Activated gamma-delta T cell treated with anti-CD3 and anti-CD28 coated beads, Interleukin-2, amount 50 U/mL, for 16 hours (primary cell): ENCODE measurements at regions not wholly inside any gene's neighbourhood (a gene's known extent, or its start where the extent isn't known, plus 50 kb on each side); places are given as distances from the start of the nearest gene placed in this dataset.

Source experiments
- DNase-seq: peaks from one replicate; pipeline ENCODE4 v3.0.0-alpha.2; 2020; ENCODE audit warnings: low read depth

GRCh38 chr17:79444198-79444597, 166.7 kb downstream of the RBFOX3 start:
- DNase-seq: no peak

- no peak for DNase-seq
Observed at GRCh38 chr17:79443026-79443425, 167.8 kb downstream of the RBFOX3 start.

- no peak for DNase-seq
Observed at GRCh38 chr17:79441356-79442160, 169.3 kb downstream of the RBFOX3 start.

GRCh38 chr17:79440251-79440650, 170.6 kb downstream of the RBFOX3 start:
- DNase-seq: no peak

GRCh38 chr17:79439493-79439892, 171.4 kb downstream of the RBFOX3 start:
- DNase-seq: no peak

GRCh38 chr17:79438546-79439334, 172.1 kb downstream of the RBFOX3 start:
- DNase-seq: no peak

- no peak for DNase-seq
Observed at GRCh38 chr17:79438058-79438457, 172.8 kb downstream of the RBFOX3 start.

GRCh38 chr17:79437081-79437480, 173.8 kb downstream of the RBFOX3 start:
- DNase-seq: no peak

GRCh38 chr17:79435962-79436361, 174.9 kb downstream of the RBFOX3 start:
- no peak for DNase-seq

GRCh38 chr17:79435296-79435695, 175.6 kb downstream of the RBFOX3 start:
- no peak for DNase-seq

GRCh38 chr17:79434215-79434614, 176.6 kb downstream of the RBFOX3 start:
- no peak for DNase-seq

- no peak for DNase-seq
Observed at GRCh38 chr17:79433379-79433778, 177.5 kb downstream of the RBFOX3 start.

GRCh38 chr17:79431175-79431574, 179.7 kb downstream of the RBFOX3 start:
- DNase-seq: no peak

- no peak for DNase-seq
Observed at GRCh38 chr17:79429864-79430494, 180.9 kb downstream of the RBFOX3 start.

- no peak for DNase-seq
Observed at GRCh38 chr17:79428988-79429387, 181.9 kb downstream of the RBFOX3 start.

GRCh38 chr17:79427621-79428539, 183.0 kb downstream of the RBFOX3 start:
- no peak for DNase-seq

GRCh38 chr17:79425686-79426085, 185.2 kb downstream of the RBFOX3 start:
- DNase-seq: no peak

- DNase-seq: no peak
Observed at GRCh38 chr17:79424471-79425185, 186.2 kb downstream of the RBFOX3 start.

GRCh38 chr17:79423811-79424465, 186.9 kb downstream of the RBFOX3 start:
- no peak for DNase-seq

GRCh38 chr17:79422236-79422635, 188.6 kb downstream of the RBFOX3 start:
- DNase-seq: no peak
